ENCODE measurements at regions not wholly inside any gene's neighbourhood (a gene's known extent, or its start where the extent isn't known, plus 50 kb on each side); places are given as distances from the start of the nearest gene placed in this dataset.

- in situ Hi-C loops (cut with MboI), result no loop called here
- BruUV-seq (replicated peaks), result no TSS peak
- Histone ChIP-seq H3K9ac (ENCODE audit: control insufficient read depth, insufficient read depth, low read length) (no peak overlapping the region), H4K20me1 (ENCODE audit: control insufficient read depth, insufficient read depth) (no peaks in the 10 kb centered on the region; the same call in 1 of the 2 replicates), H3K9me3 (replicated peaks; ENCODE audit: control insufficient read depth, insufficient read depth, low read length) (no peaks in the 10 kb centered on the region), H2AFZ (ENCODE audit: control insufficient read depth, low read depth, low read length) (no peak overlapping the region), H3K27me3 (replicated peaks in 1 of 2; ENCODE audit: control insufficient read depth in 2 of 2, insufficient read depth in 2 of 2, low read length in 1 of 2) (peaks cover 0 to 1% of the 10 kb centered on the region in 2 experiments; a peak in 2 of 4 replicates), H3K27ac (ENCODE audit: control insufficient read depth, insufficient read depth) (no peak overlapping the region), H3K4me2 (ENCODE audit: control insufficient read depth, insufficient read depth) (no peak overlapping the region), H3K79me2 (ENCODE audit: control insufficient read depth, insufficient read depth, low read length) (no peaks in the 10 kb centered on the region), H3K4me1 (ENCODE audit: control insufficient read depth, insufficient read depth, low read length) (no peaks in the 10 kb centered on the region), H3K4me3 (no peak overlapping the region), H3K36me3 (ENCODE audit: control insufficient read depth in 2 of 2, insufficient read depth in 2 of 2, low read length in 1 of 2) (no peaks in the 10 kb centered on the region)
- intact Hi-C loops (cut with micrococcal nuclease; ENCODE audit: unreplicated experiment), result no loop called here
- POLR2A ChIA-PET, result no interaction called here
- DNase-seq (ENCODE audit: low read depth, low spot score), result no peak
- RAD21 ChIA-PET (ENCODE audit: unreplicated experiment), result interaction anchor here (1.4 kb wide), 1 partner anchor 68 kb away, joined by 4 read pairs; no protein-coding TSS in a partner anchor
- ATAC-seq, result no peak
- no peak for FAIRE-seq
- CTCF ChIA-PET, result interaction anchor here (0.6 kb wide), 2 partner anchors 171 to 251 kb away, joined by 3 read pairs; no protein-coding TSS in a partner anchor
- SMC1A ChIA-PET (ENCODE audit: uncharacterized antibody, unreplicated experiment), result interaction anchor here (0.6 kb wide), 1 partner anchor 952 kb away, joined by 3 read pairs; no protein-coding TSS in a partner anchor
- 0% methylated on average over 2 of the region's 2 CpGs for WGBS (ENCODE audit: insufficient coverage, insufficient replicate concordance, low lambda C conversion rate, missing lambda C conversion rate)
- TF ChIP-seq IKZF1 (conservative IDR thresholded peaks at IDR 0.05), result no peak
- no peak for TF ChIP-seq WRNIP1 (IDR thresholded peaks at IDR 0.05; ENCODE audit: borderline replicate concordance, low read depth, low read length)
- TF ChIP-seq NBN (IDR thresholded peaks at IDR 0.05), result no peak
- TF ChIP-seq CBX3 (IDR thresholded peaks at IDR 0.05; ENCODE audit: borderline replicate concordance, low read depth), result no peak
- no peak for TF ChIP-seq POLR2AphosphoS5 (IDR thresholded peaks at IDR 0.05; ENCODE audit: low read length)
- no peak for TF ChIP-seq JUND (IDR thresholded peaks at IDR 0.05; ENCODE audit: low read depth, low read length)
- no peak for TF ChIP-seq ESRRA (IDR thresholded peaks at IDR 0.05; ENCODE audit: low read length)
- TF ChIP-seq CBX5 (IDR thresholded peaks at IDR 0.05; ENCODE audit: low read depth), result no peak
- no peak for TF ChIP-seq NFIC (IDR thresholded peaks at IDR 0.05; ENCODE audit: low read depth, low read length)
- TF ChIP-seq ZNF592 (IDR thresholded peaks at IDR 0.05), result no peak
- TF ChIP-seq E2F8 (IDR thresholded peaks at IDR 0.05; ENCODE audit: low read depth, partially characterized antibody), result no peak
- no peak for TF ChIP-seq ATF7 (IDR thresholded peaks at IDR 0.05; ENCODE audit: low read depth)
- TF ChIP-seq NR2C1 (IDR thresholded peaks at IDR 0.05), result no peak
- TF ChIP-seq PRDM15 (CRISPR knock-in tag; IDR thresholded peaks at IDR 0.05), result no peak
- no peak for TF ChIP-seq JUNB (IDR thresholded peaks at IDR 0.05)
These were observed 155.5 kb upstream of the MLN start for GRCh38 chr6:33959329-33959651.
